Astrocyte of the spinal cord (primary cell): ENCODE measurements at regions not wholly inside any gene's neighbourhood (a gene's known extent, or its start where the extent isn't known, plus 50 kb on each side); places are given as distances from the start of the nearest gene placed in this dataset.

Experiments used
- DNase-seq: peaks from one replicate; pipeline ENCODE4 v3.0.0; 2011; ENCODE audit warnings: low read depth, low spot score
- H3K4me3 ChIP-seq: 2 replicates; pipeline ENCODE4 v1.5.1; 2011; ENCODE audit warnings: low read depth, mild to moderate bottlenecking, low read length, moderate library complexity
- CTCF ChIP-seq: IDR thresholded peaks from 2 replicates; pipeline ENCODE4 v1.5.1; 2012; ENCODE audit warnings: low read depth, mild to moderate bottlenecking, low read length, inconsistent platforms
- in situ Hi-C: cut with HindIII; loops from 2 replicates; pipeline ENCODE4 v1.10.0; 2017; ENCODE audit warnings: low sequenced_read_pairs

GRCh38 chr2:56026828-56027227 is 103.2 kb upstream of the EFEMP1 start:
- TF ChIP-seq CTCF: no peak
- in situ Hi-C loops: no loop called here
- DNase-seq: no peak
- no peak overlapping the region for H3K4me3 ChIP-seq

GRCh38 chr2:56030062-56030461 is 106.5 kb upstream of the EFEMP1 start:
- in situ Hi-C loops: no loop called here
- TF ChIP-seq CTCF: no peak
- H3K4me3 ChIP-seq: no peak overlapping the region
- no peak for DNase-seq

GRCh38 chr2:56030901-56031300 is 107.3 kb upstream of the EFEMP1 start:
- no peak for TF ChIP-seq CTCF
- in situ Hi-C loops: no loop called here

GRCh38 chr2:56034258-56034657 is 110.7 kb upstream of the EFEMP1 start:
- DNase-seq: no peak
- TF ChIP-seq CTCF: no peak
- in situ Hi-C loops: no loop called here

More at GRCh38 chr2:56030901-56031300, 107.3 kb upstream of the EFEMP1 start:
- H3K4me3 ChIP-seq: no peak overlapping the region
- DNase-seq: no peak

GRCh38 chr2:56040189-56040588 is 116.6 kb upstream of the EFEMP1 start:
- in situ Hi-C loops: no loop called here
- no peak for DNase-seq
- TF ChIP-seq CTCF: no peak
- H3K4me3 ChIP-seq: no peak overlapping the region

More at GRCh38 chr2:56034258-56034657, 110.7 kb upstream of the EFEMP1 start:
- no peak overlapping the region for H3K4me3 ChIP-seq

GRCh38 chr2:56040834-56041233 is 117.3 kb upstream of the EFEMP1 start:
- no peak overlapping the region for H3K4me3 ChIP-seq
- in situ Hi-C loops: no loop called here
- no peak for TF ChIP-seq CTCF
- no peak for DNase-seq

- in situ Hi-C loops: no loop called here
- no peak overlapping the region for H3K4me3 ChIP-seq
- no peak for TF ChIP-seq CTCF
- no peak for DNase-seq
Measured at GRCh38 chr2:56047136-56047535, 123.6 kb upstream of the EFEMP1 start.
